ENCODE measurements at regions not wholly inside any gene's neighbourhood (a gene's known extent, or its start where the extent isn't known, plus 50 kb on each side); places are given as distances from the start of the nearest gene placed in this dataset.

DNA sequence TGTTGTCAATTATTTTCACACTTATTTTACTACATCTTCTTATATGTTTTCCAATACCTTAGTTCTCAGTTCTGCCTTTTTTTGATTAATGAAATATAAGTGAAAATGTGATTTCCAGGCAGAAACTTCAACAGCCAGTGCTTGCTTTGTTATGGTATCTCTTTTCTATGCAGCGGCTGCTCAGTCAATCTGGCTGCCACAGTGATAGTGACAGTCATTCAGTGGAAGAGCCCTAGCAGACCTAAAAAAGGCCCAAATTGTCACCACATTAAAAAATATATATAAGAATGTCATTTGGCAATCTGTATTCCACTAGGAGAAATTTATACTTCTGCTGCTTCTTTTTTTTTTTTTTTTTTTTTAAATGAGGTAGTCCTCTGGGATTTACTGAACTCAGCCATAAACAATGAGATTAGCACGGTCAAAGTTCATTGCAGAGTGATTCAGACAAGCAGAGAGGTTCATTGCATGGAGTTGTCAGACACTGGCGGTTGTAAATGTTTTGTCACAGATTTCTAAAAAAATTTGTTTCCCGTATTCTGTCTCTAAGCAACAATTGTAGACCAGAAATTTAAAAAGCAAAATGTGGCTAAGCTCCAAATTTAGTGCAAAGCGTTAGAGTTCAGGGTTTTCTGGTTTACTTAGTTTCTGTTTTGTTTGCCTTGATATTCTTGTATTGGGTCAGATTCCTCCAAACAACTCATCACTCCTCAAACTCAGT lies 94.7 kb upstream of the PRR20A start (continued):
- TF ChIP-seq, protein P1, sequence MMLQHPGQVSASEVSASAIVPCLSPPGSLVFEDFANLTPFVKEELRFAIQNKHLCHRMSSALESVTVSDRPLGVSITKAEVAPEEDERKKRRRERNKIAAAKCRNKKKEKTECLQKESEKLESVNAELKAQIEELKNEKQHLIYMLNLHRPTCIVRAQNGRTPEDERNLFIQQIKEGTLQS (IDR thresholded peaks at IDR 0.05; ENCODE audit: insufficient read depth, low read depth, low read length), result no peak
- TF ChIP-seq BRCA1 (IDR thresholded peaks at IDR 0.05; ENCODE audit: low read depth, low read length), result no peak
- TF ChIP-seq EZH2 (IDR thresholded peaks at IDR 0.05; ENCODE audit: low read depth, low read length, severe bottlenecking), result no peak
- no peak for TF ChIP-seq NRF1 (IDR thresholded peaks at IDR 0.05; ENCODE audit: low read depth, low read length)
- no peak for TF ChIP-seq MAFK (IDR thresholded peaks at IDR 0.05; ENCODE audit: low read depth, low read length)

Data from H1 (cell line).